Subcutaneous abdominal adipose tissue (tissue), 5 donors: ENCODE measurements at regions not wholly inside any gene's neighbourhood (a gene's known extent, or its start where the extent isn't known, plus 50 kb on each side); places are given as distances from the start of the nearest gene placed in this dataset.
"Not testable (repeated sequence)": the region's sequence is repeated elsewhere in the genome, so short reads cannot be mapped to it uniquely, and the experiment has no call there.

ENCODE experiments used
- H3K27ac ChIP-seq: one replicate; pipeline ENCODE4 v1.7.0; 2013; ENCODE audit warnings: low read depth, mild to moderate bottlenecking, inconsistent platforms, low read length, moderate library complexity
- H3K27me3 ChIP-seq, 5 donors: one replicate each; pipeline ENCODE4 v1.7.0; 2013; ENCODE audit warnings: low read length in 5 of 5, inconsistent platforms in 1 of 5; ENCODE audit not compliant: control insufficient read depth in 5 of 5, insufficient read depth in 4 of 5
- H3K36me3 ChIP-seq, 5 donors: one replicate each; pipeline ENCODE4 v1.7.0; 2013; ENCODE audit warnings: low read length in 5 of 5; ENCODE audit not compliant: control insufficient read depth in 5 of 5, insufficient read depth in 5 of 5
- H3K4me1 ChIP-seq, 5 donors: one replicate each; pipeline ENCODE4 v1.7.0; 2013; ENCODE audit warnings: low read length in 5 of 5, mild to moderate bottlenecking in 3 of 5, moderate library complexity in 1 of 5; ENCODE audit not compliant: control insufficient read depth in 5 of 5, insufficient read depth in 5 of 5
- H3K4me3 ChIP-seq, 5 donors: one replicate each; pipeline ENCODE4 v1.7.0; 2013; ENCODE audit warnings: low read length in 5 of 5, low read depth in 1 of 5
- H3K9ac ChIP-seq, 5 donors: one replicate each; pipeline ENCODE4 v1.7.0; 2013; ENCODE audit warnings: low read length in 5 of 5, mild to moderate bottlenecking in 4 of 5, moderate library complexity in 3 of 5
- H3K9me3 ChIP-seq, 5 donors: one replicate each; pipeline ENCODE4 v1.7.0; 2013; ENCODE audit warnings: low read length in 5 of 5; ENCODE audit not compliant: control insufficient read depth in 5 of 5
- donor health status: healthy.
- donor health status: healthy.
- donor health status: healthy.
- donor health status: healthy.
- donor health status: healthy.

- H3K27ac ChIP-seq, H3K9me3 ChIP-seq, H3K9ac ChIP-seq, H3K4me3 ChIP-seq, H3K4me1 ChIP-seq, H3K36me3 ChIP-seq, H3K27me3 ChIP-seq: not testable (repeated sequence)
Observed at GRCh38 chr13:46448148-46448547, 61.1 kb upstream of the RUBCNL start.

- H3K9me3 ChIP-seq, result not testable (repeated sequence)
Observed at GRCh38 chr13:46437808-46438404, 50.9 kb upstream of the RUBCNL start.

More at GRCh38 chr13:46437808-46438404, 50.9 kb upstream of the RUBCNL start:
- not testable (repeated sequence) for H3K27ac ChIP-seq, H3K9ac ChIP-seq, H3K4me1 ChIP-seq, H3K27me3 ChIP-seq, H3K4me3 ChIP-seq, H3K36me3 ChIP-seq
